HG03064 (cell line): ENCODE measurements at regions not wholly inside any gene's neighbourhood (a gene's known extent, or its start where the extent isn't known, plus 50 kb on each side); places are given as distances from the start of the nearest gene placed in this dataset.
"Not testable (repeated sequence)": the region's sequence is repeated elsewhere in the genome, so short reads cannot be mapped to it uniquely, and the experiment has no call there.

Experiments
- ATAC-seq: cut with Tn5 transposase; IDR thresholded peaks from one replicate; pipeline ENCODE4 v1.9.1; 2021; ENCODE audit warnings: low read depth; ENCODE audit not compliant: unreplicated experiment

- no peak for ATAC-seq
Observed at GRCh38 chr2:51781691-51782090, 749.8 kb upstream of the NRXN1 start.

DNA sequence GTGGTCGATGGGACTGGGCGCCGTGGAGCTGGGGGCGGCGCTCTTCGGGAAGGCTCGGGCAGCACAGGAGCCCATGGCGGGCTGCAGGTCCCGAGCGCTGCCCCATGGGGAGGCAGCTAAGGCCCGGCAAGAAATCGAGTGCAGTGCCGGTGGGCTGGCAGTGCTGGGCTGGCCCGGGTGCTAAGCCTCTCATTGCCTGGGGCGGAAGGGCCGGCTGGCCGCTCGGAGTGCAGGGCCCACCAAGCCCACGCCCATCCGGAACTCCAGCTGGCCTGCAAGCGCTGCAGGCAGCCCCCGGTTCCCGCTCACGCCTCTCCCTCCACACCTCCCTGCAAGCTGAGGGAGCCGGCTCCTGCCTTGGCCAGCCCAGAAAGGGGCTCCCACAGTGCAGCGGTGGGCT lies 748.4 kb upstream of the NRXN1 start:
- no peak for ATAC-seq

GRCh38 chr2:51779723-51780122 lies 747.8 kb upstream of the NRXN1 start:
- not testable (repeated sequence) for ATAC-seq

GRCh38 chr2:51778806-51779205 lies 746.9 kb upstream of the NRXN1 start:
- no peak for ATAC-seq

DNA sequence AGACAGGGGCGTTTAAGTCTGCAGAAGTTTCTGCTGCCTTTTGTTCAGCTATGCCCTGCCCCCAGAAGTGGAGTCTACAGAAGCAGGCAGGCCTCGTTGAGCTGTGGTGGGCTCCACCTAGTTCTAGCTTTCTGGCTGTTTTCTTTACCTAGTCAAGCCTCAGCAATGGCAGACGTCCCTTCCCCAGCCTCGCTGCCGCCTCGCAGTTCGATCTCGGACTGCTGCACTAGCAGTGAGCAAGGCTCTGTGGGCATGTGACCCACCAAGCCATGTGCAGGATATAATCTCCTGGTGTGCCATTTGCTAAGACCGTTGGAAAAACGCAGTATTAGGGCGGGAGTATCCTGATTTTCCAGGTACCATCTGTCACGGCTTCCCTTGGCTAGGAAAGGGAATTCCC lies 742.7 kb upstream of the NRXN1 start:
- not testable (repeated sequence) for ATAC-seq

DNA sequence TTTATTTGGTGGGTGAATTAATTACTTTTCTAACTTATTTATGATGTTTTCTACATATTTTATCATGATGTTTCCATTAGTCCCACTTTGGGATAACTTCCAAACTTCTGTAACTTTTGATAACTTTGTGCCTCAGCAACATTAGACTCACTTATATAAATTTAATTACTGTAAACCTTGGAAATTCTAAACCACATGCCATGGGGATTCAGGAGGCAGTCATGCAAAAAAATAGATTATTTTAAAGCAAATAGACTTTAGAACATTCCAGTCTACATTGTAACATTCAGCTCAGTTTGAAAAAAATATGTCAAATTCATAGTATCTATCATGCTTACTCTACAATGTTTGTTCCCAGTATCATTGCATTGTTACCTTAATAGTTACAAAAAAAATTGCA lies 728.5 kb upstream of the NRXN1 start:
- ATAC-seq: no peak

DNA sequence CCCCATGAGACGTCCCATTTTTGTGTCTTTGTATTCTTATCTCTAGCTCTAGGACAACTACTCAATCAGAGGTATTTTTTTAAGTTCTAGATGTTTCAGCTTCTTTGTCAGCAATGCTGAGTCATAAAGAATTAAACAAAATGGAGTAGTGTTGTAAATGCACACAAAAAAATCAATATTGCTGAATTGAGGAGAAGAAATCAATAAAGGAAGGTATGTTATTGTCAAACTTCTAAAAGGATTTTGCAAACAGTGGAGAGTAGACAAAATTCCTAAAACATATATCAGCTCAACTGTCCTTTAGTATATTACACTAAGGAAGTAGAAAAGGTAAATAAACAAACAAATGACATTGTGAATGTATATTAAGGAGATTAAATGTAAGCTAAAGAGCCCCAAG lies 726.1 kb upstream of the NRXN1 start:
- no peak for ATAC-seq

DNA sequence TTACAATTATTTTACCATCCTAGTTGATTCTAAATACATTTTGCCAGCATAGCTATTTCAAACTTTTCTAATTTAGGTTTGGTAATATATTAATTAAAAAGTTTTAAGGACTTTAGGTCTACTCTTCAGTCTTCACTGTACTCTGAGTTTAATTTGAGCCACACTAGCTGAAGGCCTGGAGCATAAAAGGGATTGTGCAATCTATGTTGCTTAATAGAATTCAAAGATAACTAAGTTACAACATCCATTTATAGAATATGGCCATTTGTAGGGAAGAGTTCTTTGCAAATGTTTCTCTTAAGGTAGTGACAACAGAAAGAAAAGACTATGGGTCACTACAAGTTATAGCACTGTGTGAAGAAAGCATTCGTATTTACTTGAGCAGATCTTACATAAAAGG lies 702.2 kb upstream of the NRXN1 start:
- ATAC-seq: no peak

DNA sequence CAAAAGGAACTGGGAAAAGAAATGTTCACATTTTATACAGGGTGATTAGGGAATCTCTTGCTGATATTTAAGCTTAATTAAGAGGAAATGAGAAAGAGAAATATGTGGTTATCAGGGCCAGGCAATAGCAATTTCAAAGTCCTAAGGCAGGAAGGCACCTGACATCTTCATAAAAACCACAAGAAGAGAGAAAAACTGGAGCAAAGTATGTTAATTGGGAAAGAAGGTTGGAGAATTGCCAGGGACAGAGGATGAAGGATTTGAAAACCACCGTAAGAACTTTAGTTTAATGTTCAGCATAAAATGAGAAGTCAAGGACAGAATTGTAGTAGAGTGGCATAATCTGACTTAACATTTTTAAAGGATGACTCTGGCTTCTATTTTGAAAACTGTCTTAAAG lies 691.8 kb upstream of the NRXN1 start:
- no peak for ATAC-seq

DNA sequence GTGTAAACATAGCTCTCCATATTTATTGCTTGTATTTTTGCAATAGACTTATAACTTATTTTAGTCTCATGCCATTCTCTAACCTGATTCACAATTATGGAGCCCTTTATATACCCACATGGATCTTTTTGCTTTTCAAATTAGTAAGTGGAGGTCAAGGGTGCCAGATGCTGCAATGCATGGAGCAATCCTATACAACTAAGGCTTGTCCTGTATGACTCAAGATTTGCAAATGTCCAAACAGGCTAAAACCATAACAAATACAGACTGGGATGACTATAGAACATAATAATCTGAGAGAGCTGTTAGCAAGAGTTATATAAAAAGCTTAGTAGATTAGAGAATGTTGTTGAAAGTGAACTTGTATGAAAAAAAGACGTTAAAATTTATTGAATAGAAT lies 690.4 kb upstream of the NRXN1 start:
- ATAC-seq: no peak

DNA sequence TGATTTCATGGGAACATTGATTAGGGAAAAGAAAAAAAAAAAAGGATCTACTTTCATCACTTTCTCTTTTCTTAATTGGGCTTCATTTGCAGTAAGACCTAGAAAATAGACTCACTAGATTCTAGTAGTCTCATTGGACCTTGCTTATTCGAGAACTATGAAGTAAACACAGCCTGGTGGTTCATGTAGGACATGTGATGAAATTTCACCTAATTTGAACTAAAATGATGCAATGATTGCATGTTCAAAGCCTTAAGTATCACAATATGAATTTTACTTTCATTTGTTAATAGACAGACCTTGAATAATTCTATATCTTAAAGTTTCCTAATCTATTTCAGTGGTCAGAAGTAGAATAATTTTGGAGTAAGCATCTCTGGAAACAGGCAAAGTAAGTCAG lies 688.9 kb upstream of the NRXN1 start:
- ATAC-seq: no peak

- ATAC-seq: no peak
Observed at GRCh38 chr2:51718881-51719280, 686.9 kb upstream of the NRXN1 start.

- no peak for ATAC-seq
Observed at GRCh38 chr2:51717312-51717711, 685.4 kb upstream of the NRXN1 start.

- no peak for ATAC-seq
Observed at GRCh38 chr2:51711766-51712165, 679.8 kb upstream of the NRXN1 start.

GRCh38 chr2:51710222-51710621 lies 678.3 kb upstream of the NRXN1 start:
- peak; percentile 67 for ATAC-seq

DNA sequence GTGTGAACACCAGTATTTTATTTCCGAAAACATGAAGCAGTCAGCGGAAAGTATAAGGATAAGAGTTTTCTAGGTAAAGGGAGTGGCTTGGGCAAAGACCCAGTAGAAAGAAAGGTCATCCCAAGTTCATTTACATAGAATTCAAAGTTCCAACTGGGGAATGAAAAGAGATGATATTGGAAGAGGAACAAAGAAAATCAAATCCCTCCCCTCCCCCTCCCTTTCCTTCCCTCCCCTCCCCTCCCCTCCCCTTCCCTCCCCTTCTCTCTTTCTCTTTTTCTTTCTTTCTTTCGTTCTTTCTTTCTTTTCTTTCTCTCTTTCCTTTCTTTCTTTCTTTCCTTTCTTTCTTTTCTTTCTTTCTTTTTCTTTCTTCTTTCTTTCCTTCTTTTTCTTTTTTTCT lies 675.7 kb upstream of the NRXN1 start:
- no peak for ATAC-seq

DNA sequence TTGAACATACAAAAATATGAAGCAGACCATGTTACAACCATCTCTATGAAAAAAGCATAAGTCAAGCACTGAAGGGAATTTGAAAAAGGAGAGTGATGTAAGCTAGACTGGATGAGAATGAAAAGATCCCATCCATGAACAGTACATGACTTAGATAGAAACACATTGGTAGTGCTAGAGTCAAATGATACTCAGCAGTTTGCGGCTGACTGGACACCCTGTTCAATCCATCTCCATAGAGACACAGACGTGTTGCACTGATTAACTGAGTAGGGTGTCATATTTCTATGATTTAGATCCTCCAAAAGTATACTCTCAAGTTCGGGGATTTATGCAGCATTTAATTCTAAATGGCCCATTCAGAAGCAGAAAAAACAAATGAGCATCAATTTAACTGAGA lies 674.3 kb upstream of the NRXN1 start:
- no peak for ATAC-seq

DNA sequence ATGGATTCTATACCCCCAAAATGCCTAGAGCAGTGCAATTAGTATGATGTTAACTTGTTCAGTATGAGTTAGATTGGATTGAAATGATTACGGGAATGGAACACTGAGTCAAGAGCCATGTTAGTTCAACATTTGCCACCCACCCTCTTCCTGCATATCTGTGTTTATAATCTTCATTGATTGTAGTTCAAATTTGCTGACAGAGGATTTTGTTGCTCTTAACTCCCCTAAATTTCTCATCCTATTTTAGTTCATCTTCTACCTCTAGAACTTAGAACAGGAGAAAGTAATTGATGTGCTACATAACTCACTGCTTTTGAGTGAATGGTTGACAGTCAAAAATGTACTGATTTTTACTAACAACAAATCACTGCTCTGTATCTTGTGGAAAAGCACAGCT lies 673.5 kb upstream of the NRXN1 start:
- ATAC-seq: no peak

- ATAC-seq: no peak
Observed at GRCh38 chr2:51698021-51698420, 666.1 kb upstream of the NRXN1 start.

DNA sequence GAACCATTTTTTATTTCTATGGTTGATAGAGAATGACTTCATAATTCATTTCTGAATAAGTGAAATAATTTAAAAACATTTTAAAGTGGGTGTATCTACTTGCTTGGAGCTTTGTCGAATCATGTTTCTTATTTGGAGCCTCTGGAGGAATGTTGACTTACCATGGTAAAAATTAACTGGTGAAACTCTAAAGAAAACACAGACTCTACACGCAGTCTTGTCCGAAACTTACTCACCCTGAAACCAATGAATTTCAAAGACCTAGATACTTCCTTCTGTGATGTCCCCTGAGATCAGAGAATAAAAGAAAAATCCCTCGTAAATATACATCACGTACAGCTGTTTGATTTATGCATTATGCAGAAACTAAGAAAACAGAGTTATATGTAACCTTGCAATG lies 665.2 kb upstream of the NRXN1 start:
- no peak for ATAC-seq

DNA sequence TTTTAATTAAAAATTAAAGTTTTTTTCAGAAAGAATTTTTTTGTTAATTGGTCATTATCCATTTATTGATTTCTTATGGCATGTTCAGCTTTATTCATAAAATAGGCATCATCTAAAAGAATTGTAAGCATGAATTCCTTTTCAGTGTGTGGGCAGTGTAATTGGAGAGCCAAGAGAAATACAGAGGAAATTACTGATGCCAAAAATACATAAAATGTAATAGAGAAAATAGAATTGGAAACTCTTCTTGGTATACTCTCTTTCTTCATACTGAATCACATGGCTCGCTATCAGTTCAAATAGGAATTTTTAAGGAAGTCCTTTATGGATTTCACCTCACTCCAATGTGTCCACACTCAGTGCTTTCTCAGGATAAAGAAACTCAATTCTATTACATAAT lies 663.6 kb upstream of the NRXN1 start:
- ATAC-seq: no peak

DNA sequence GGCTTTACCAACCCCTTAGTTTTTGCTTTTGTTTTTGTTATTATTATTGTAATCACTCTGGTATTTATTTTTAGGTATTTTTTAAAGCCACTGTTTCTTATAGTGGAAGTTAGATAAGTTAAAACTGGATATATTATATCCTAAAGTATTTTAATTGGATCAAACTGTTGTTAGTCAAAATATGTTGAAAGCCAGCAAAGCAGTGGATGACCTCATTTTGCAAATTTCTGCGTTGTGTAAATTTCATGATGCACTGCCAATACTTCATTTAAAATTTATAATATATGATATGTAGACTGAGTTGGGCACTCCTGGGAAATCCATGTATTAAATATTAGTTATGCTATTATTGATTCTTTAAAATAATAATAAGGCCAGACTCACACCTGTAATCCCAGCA lies 661.7 kb upstream of the NRXN1 start:
- no peak for ATAC-seq

GRCh38 chr2:51681854-51682253 lies 649.9 kb upstream of the NRXN1 start:
- ATAC-seq: no peak

DNA sequence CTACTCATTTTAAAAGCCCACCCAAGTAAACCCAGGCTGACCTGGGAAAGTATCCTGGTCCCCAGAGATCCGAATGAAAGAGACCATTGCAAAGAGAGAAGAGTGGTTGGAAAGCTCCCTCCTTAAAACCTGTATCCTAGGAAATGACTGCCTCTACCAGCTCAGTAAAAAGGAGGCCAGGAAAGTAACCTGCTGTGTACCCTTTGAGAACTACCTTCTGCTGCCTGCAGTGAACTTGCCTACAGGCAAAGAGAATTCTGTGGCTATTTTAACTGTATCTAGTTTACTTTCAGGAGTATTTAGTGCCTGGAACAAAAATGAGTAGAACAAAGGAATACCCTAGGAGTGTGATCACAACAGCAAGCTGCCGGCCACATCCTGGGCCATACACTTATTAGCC lies 641.7 kb upstream of the NRXN1 start:
- ATAC-seq: no peak
